Vagina (tissue), 2 donors: ENCODE measurements at regions not wholly inside any gene's neighbourhood (a gene's known extent, or its start where the extent isn't known, plus 50 kb on each side); places are given as distances from the start of the nearest gene placed in this dataset.

ENCODE experiments used
- DNase-seq, 2 donors: peaks; one replicate each; pipeline ENCODE4 v3.0.0-alpha.2; 2017; ENCODE audit errors: extremely low spot score in 2 of 2
- H3K27ac ChIP-seq: fragments of 200-600 bp; sonication (generic); one replicate; pipeline ENCODE4 v1.5.1; 2019
- H3K27me3 ChIP-seq: fragments of 200-600 bp; sonication (generic); one replicate; pipeline ENCODE4 v1.5.1; 2019
- H3K36me3 ChIP-seq, 2 donors: fragments of 200-600 bp; sonication (generic); one replicate each; pipeline ENCODE4 v1.5.1; 2017 to 2019
- H3K4me1 ChIP-seq: fragments of 200-600 bp; sonication (generic); one replicate; pipeline ENCODE4 v1.5.1; 2019
- H3K4me3 ChIP-seq, 2 donors: fragments of 200-600 bp; sonication (generic); 1 replicate in 1 of 2; 2 replicates in 1 of 2; pipeline ENCODE4 v1.5.1; 2016 to 2019
- H3K9me3 ChIP-seq: fragments of 200-600 bp; sonication (generic); one replicate; pipeline ENCODE4 v1.5.1; 2019
- CTCF ChIP-seq, 3 experiments: fragments of 450-650 bp in 2 of 3; fragments of 200-600 bp in 1 of 3; sonication (generic) in 1 of 3; IDR thresholded peaks; one replicate each; pipeline ENCODE4 v1.5.1; 2017 to 2019; ENCODE audit warnings: antibody characterized with exemption in 3 of 3, mild to moderate bottlenecking in 2 of 3, moderate library complexity in 2 of 3
- POLR2A ChIP-seq, 2 donors: fragments of 450-650 bp; IDR thresholded peaks; one replicate each; pipeline ENCODE4 v1.6.1; 2017; ENCODE audit warnings: antibody characterized with exemption in 2 of 2, mild to moderate bottlenecking in 2 of 2, moderate library complexity in 2 of 2
- POLR2AphosphoS5 ChIP-seq, 2 donors: sonication (generic); formaldehyde crosslinking; IDR thresholded peaks; one replicate each; pipeline ENCODE4 v1.9.0; 2017; ENCODE audit warnings: antibody characterized with exemption in 2 of 2, mild to moderate bottlenecking in 2 of 2, low read depth in 1 of 2; ENCODE audit not compliant: insufficient read depth in 1 of 2
- intact Hi-C: fragments of 100-400 bp; cut with DNase I; formaldehyde crosslinking; loops from one replicate; pipeline ENCODE4 v1.15.1; 2023

GRCh38 chr4:20420916-20421602, 169.4 kb downstream of the SLIT2 start:
- Histone ChIP-seq H3K27me3 (no peaks in the 10 kb centered on the region), H3K4me1 (peaks cover 8% of the 10 kb centered on the region), H3K36me3 (no peaks in the 10 kb centered on the region), H3K4me3 (no peak overlapping the region), H3K9me3 (no peaks in the 10 kb centered on the region), H3K27ac (no peak overlapping the region)
- intact Hi-C loops, result no loop called here
- no peak for TF ChIP-seq CTCF (IDR thresholded peaks at IDR 0.05)
- no peak for TF ChIP-seq POLR2A (IDR thresholded peaks at IDR 0.05)
- TF ChIP-seq POLR2AphosphoS5 (IDR thresholded peaks at IDR 0.05; ENCODE audit: insufficient read depth in 1 of 2, low read depth in 1 of 2), result no peak
- DNase-seq, result no peak

- Histone ChIP-seq H3K27ac (no peak overlapping the region), H3K36me3 (no peaks in the 10 kb centered on the region), H3K4me1 (peaks cover 8% of the 10 kb centered on the region), H3K9me3 (no peaks in the 10 kb centered on the region), H3K4me3 (no peak overlapping the region), H3K27me3 (no peaks in the 10 kb centered on the region)
- intact Hi-C loops, result no loop called here
- no peak for TF ChIP-seq CTCF (IDR thresholded peaks at IDR 0.05)
- TF ChIP-seq POLR2AphosphoS5 (IDR thresholded peaks at IDR 0.05; ENCODE audit: insufficient read depth in 1 of 2, low read depth in 1 of 2), result no peak
- TF ChIP-seq POLR2A (IDR thresholded peaks at IDR 0.05), result no peak
- no peak for DNase-seq
These were observed 169.9 kb downstream of the SLIT2 start for GRCh38 chr4:20421603-20421985.

- H3K4me1 ChIP-seq, result peaks cover 8% of the 10 kb centered on the region
- H3K36me3 ChIP-seq, result no peaks in the 10 kb centered on the region
- intact Hi-C loops, result no loop called here
- H3K27ac ChIP-seq, result no peak overlapping the region
- no peak for DNase-seq
- H3K4me3 ChIP-seq, result no peak overlapping the region
- peak in 1 of 3 experiments; percentile 37 for TF ChIP-seq CTCF (IDR thresholded peaks at IDR 0.05)
- no peak for TF ChIP-seq POLR2AphosphoS5 (IDR thresholded peaks at IDR 0.05; ENCODE audit: insufficient read depth in 1 of 2, low read depth in 1 of 2)
- H3K27me3 ChIP-seq, result no peaks in the 10 kb centered on the region
- H3K9me3 ChIP-seq, result no peaks in the 10 kb centered on the region
These were observed 170.7 kb downstream of the SLIT2 start for GRCh38 chr4:20422398-20422797.

GRCh38 chr4:20423420-20423819, 171.7 kb downstream of the SLIT2 start:
- H3K9me3 ChIP-seq, result no peaks in the 10 kb centered on the region
- H3K4me3 ChIP-seq, result no peak overlapping the region
- no peaks in the 10 kb centered on the region for H3K27me3 ChIP-seq
- H3K36me3 ChIP-seq, result no peaks in the 10 kb centered on the region
- no peak for DNase-seq
- intact Hi-C loops, result no loop called here
- H3K27ac ChIP-seq, result no peak overlapping the region
- TF ChIP-seq POLR2A (IDR thresholded peaks at IDR 0.05), result no peak
- no peak for TF ChIP-seq CTCF (IDR thresholded peaks at IDR 0.05)
- TF ChIP-seq POLR2AphosphoS5 (IDR thresholded peaks at IDR 0.05; ENCODE audit: insufficient read depth in 1 of 2, low read depth in 1 of 2), result no peak
- H3K4me1 ChIP-seq, result peaks cover 8% of the 10 kb centered on the region

GRCh38 chr4:20426028-20426427, 174.3 kb downstream of the SLIT2 start:
- TF ChIP-seq POLR2A (IDR thresholded peaks at IDR 0.05) (no peak), CTCF (IDR thresholded peaks at IDR 0.05) (no peak), POLR2AphosphoS5 (IDR thresholded peaks at IDR 0.05; ENCODE audit: insufficient read depth in 1 of 2, low read depth in 1 of 2) (no peak)
- Histone ChIP-seq H3K36me3 (no peaks in the 10 kb centered on the region), H3K9me3 (no peaks in the 10 kb centered on the region), H3K4me1 (no peaks in the 10 kb centered on the region), H3K27ac (no peak overlapping the region), H3K27me3 (no peaks in the 10 kb centered on the region), H3K4me3 (no peak overlapping the region)
- no peak for DNase-seq
- intact Hi-C loops, result no loop called here
